Stomach (tissue), 4 donors: ENCODE measurements at regions not wholly inside any gene's neighbourhood (a gene's known extent, or its start where the extent isn't known, plus 50 kb on each side); places are given as distances from the start of the nearest gene placed in this dataset.

ENCODE experiments used
- EP300 ChIP-seq: sonication (generic); formaldehyde crosslinking; IDR thresholded peaks from one replicate; pipeline ENCODE4 v1.6.1; 2017; ENCODE audit warnings: antibody characterized with exemption
- POLR2AphosphoS5 ChIP-seq, 3 donors: sonication (generic); formaldehyde crosslinking; IDR thresholded peaks; one replicate each; pipeline ENCODE4 v1.6.1; 2016; ENCODE audit warnings: antibody characterized with exemption in 3 of 3
- TF ChIP-seq, protein P1 (sequence below), 7 experiments: fragments of 450-650 bp in 4 of 7; fragments of 200-600 bp in 3 of 7; sonication (generic) in 3 of 7; IDR thresholded peaks; one replicate each; pipeline ENCODE4 v1.5.1; 2016 to 2019; ENCODE audit warnings: antibody characterized with exemption in 7 of 7, control low read depth in 2 of 7, mild to moderate bottlenecking in 1 of 7

DNA sequence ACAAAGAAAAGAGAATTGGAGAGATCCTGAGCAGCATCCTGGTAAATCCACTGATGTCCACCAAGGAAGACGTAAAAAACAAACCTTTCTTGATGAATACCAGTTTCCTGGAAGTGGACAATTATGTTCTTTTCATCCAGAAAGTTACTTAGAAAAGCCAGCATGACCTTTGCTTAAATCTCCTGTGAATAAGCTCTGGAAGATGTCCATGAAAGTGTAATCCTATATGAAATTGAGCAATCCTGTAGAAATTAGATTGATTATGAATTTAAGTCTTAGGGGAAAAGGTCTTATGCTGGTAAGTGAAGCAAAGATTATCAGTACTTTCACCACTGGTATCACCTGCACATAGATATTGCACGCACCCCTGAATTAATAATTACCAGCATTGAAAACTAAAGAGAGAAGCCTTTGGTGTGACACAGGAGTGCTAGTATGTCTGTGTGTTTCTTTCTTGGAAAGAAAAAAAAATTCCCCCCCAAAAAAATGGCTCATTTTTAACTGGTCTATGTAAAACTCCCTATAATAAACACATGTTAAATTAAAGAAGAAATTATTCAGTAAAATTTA, 164.5 kb upstream of the LHX8 start:
- TF ChIP-seq POLR2AphosphoS5 (IDR thresholded peaks at IDR 0.05) (no peak), EP300 (no peak)
- TF ChIP-seq, protein P1, sequence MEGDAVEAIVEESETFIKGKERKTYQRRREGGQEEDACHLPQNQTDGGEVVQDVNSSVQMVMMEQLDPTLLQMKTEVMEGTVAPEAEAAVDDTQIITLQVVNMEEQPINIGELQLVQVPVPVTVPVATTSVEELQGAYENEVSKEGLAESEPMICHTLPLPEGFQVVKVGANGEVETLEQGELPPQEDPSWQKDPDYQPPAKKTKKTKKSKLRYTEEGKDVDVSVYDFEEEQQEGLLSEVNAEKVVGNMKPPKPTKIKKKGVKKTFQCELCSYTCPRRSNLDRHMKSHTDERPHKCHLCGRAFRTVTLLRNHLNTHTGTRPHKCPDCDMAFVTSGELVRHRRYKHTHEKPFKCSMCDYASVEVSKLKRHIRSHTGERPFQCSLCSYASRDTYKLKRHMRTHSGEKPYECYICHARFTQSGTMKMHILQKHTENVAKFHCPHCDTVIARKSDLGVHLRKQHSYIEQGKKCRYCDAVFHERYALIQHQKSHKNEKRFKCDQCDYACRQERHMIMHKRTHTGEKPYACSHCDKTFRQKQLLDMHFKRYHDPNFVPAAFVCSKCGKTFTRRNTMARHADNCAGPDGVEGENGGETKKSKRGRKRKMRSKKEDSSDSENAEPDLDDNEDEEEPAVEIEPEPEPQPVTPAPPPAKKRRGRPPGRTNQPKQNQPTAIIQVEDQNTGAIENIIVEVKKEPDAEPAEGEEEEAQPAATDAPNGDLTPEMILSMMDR (IDR thresholded peaks at IDR 0.05), result no peak
